ENCODE measurements at regions not wholly inside any gene's neighbourhood (a gene's known extent, or its start where the extent isn't known, plus 50 kb on each side); places are given as distances from the start of the nearest gene placed in this dataset.
"Not testable (repeated sequence)": the region's sequence is repeated elsewhere in the genome, so short reads cannot be mapped to it uniquely, and the experiment has no call there.

DNA sequence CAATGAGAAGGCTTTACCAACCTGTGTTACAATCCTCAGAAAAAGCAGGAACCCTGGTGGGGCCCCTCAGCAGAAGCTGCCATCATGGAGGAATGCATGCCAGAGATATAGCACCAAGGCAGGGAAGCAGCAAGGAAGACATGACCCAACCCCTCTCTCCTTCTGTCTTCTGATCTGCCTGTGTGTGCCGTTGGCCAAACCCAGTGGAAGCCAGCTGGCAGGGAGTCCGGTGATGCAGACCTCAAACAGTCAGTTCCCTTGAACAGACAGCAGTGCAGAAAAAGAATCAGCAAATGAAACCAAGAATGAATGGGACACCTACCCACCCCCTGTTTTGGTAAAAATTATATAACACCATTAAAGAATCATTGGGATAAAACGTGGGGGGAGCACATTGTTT, 234.2 kb downstream of the ZNF608 start:
- no peak for DNase-seq (ENCODE audit: low spot score)

DNA sequence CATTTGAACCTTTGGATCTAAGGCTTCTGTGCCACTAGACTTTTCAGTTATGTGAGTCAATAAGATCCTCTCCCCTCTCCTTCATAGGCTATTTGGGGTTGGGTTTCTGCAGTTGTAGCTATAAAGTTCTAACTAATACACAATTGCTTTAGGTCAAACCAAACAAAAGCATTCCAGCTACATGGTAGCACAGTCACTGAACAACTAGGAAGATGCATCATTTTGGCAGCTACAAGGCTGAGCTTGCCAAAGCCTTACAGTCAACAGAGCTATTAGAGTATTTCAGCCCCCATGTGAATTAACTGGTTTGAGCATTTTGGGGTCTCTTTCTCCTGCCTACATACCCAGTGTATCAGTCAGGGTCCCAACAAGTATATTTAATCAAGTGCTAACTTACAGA, 234.6 kb downstream of the ZNF608 start:
- no peak for DNase-seq (ENCODE audit: low spot score)

DNA sequence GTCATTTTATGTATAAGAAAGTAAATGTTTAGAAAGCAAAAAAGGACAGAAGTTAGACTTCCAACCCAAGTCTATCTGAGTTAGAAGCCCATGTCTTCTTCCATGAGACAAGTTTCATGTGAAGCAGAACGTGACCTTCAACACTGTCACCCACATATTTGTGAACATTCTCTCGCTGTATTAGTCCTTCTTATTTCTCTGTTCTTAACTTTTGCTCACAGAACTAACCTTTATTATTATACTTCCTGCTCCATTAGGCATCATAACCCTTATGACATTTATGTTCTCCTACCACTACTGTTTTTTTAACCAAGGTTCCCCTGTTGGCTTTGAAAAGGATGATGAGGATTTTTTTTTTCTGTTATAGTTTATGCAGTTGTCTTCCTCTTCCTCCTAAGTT, 238.8 kb downstream of the ZNF608 start:
- no peak for DNase-seq (ENCODE audit: low spot score)

DNA sequence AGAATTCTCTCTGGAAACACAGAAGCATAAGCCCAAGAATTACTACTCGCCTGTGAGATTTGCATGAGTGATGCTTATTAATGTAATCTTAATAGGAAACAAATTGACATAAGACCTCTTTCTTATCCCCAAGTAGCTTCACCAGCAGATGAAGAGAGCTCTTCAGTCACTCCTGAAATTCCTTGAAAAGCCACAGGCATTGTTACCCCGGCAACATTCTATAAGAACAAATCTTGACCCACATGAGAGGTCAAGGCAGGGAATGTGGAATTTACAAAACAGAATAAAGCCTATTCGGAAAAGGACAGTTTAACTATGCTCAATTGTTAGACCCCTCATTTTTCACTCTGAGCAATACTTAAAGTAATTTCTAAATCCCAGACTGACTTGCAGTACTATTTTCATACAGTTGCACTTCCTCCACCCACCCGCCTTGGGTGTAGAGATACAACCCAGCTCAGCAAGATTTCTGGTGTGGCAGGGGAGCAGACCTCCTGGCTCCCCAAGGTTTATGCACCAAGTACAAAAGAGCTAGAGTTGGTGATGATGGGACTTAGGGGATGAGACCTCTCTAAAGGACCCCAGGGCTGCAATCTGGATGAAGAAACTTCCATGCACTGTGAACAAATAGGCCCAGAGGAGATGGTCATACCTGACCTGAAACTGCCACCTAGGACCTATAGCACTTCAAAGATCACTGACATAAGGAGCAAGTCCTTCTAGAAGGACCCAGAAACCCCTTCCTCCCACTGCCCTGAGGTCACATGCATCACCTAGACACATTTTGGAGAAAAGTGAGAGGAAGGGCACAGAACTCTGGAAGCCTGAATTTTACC, 242.1 kb downstream of the ZNF608 start:
- peak; percentile 45 for DNase-seq (ENCODE audit: low spot score)

DNA sequence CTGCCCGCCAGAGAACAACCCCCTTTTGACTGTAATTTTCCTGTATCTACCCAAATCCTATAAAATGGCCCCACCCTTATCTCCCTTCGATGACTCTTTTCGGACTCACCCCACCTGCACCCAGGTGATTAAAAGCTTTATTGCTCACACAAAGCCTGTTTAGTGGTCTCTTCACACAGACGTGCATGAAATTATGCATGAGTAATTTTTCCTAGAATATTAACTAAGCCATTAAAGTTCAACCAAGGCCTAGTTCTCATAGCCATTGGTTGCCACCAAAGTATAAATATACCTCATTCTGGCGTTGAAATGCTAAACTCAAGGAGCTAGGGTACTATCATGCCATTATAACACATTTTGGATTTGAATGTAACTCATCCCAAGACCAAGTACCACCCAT, 243.9 kb downstream of the ZNF608 start:
- DNase-seq (ENCODE audit: low spot score): no peak

DNA sequence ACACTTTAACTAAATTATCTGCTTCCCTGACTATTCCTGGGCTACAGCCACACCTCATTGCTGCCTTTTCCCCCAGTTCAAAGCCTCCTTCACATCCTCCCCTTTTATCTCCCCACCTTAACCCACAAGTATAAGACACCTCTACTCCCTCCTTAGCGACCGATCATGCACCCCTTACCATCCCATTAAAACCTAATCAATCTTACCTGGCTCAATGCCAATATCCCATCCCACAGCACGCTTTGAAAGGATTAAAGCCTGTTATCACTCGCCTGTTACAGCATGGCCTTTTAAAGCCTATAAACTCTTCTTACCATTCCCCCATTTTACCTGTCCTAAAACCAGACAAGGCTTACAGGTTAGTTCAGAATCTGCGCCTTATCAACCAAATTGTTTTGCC, 246.6 kb downstream of the ZNF608 start:
- not testable (repeated sequence) for DNase-seq (ENCODE audit: low spot score)

DNA sequence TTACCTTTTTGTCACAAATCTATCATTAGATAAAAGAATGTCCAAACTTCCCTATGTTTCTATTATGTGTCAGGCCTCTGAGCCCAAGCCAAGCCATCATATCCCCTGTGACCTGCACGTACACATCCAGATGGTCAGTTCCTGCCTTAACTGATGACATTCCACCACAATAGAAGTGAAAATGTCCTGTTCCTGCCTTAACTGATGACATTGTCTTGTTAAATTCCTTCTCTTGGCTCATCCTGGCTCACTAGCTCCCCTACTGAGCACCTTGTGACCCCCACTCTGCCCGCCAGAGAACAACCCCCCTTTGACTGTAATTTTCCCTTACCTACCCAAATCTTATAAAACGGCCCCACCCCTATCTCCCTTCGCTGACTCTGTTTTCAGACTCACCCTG, 249.5 kb downstream of the ZNF608 start:
- DNase-seq (ENCODE audit: low spot score): not testable (repeated sequence)

DNA sequence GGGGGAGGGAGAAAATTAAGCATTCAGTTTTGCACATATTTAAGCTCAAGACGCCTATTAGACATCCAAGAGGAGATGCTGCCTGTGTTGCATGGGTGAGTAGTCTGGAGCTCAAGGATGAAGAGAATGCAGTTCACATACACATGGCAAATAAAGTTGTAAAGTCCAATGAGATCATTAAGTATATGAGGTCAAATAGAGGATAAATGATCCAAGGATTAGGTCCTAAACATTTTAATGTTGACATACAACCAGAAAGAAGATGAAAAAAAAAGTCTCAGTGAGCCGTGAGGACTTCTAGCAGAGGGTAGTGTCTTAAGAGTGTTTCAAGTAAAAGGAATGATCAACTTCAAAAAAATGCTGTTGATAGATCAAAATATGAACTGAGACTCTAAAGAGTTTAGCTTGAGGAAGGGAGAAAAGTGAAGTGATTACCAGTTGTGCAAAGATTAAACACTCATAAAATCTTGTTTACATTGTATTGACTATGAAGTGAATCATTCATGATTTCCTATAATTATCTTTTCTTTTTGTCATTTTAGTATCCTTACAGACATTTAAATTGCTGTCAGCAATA, 251.8 kb downstream of the ZNF608 start:
- no peak for DNase-seq (ENCODE audit: low spot score)

DNA sequence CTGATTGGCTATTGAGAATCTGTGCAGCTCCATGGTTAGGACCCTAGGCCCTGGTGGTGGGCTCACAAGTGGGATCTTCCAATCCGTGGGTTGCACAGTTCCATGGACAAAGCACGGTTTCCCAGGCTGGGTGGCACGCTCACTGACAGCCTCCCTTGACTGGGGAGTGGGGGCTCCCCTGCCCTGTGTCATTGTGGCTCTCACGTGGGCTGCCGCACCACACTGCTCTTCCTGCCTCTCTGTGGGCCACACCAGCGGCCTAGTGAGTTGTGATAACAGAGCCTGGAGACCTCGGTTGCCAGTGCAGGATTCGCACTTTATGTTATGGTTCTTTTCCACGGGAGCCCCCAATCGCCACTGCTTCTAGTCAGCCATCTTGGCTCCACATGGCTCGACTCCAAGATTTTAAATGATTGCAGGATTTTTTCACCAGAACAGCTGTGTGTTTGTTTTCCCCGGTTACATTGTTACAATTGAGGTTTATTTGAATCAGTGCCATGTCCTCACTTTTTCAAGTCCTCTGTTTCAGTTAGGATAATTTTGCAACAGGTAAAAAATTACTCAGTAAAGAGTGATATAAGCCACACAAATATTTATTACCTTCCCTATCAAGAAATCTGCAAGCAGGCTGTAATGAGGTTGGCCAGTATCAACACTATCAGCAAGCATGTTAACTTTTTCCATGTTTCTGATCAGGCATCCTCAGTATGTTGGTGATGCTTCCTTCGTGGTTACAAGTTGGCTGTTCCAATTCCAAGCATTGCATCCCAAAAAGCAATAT, 253.8 kb downstream of the ZNF608 start:
- DNase-seq (ENCODE audit: low spot score): no peak

DNA sequence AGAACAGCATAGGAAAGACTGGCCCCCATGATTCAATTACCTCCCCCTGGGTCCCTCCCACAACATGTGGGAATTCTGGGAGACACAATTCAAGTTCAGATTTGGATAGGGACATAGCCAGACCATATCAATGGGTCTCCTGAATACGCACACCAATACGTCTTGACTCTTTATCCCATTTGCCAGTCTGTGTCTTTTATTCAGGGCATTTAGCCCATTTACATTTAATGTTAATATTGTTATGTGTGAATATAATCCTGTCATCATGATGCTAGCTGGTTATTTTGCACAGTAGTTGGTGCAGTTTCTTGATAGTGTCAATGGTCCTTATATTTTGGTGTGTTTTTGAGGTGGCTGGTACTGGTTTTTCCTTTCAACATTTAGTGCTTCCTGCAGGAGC, 256.1 kb downstream of the ZNF608 start:
- not testable (repeated sequence) for DNase-seq (ENCODE audit: low spot score)

DNA sequence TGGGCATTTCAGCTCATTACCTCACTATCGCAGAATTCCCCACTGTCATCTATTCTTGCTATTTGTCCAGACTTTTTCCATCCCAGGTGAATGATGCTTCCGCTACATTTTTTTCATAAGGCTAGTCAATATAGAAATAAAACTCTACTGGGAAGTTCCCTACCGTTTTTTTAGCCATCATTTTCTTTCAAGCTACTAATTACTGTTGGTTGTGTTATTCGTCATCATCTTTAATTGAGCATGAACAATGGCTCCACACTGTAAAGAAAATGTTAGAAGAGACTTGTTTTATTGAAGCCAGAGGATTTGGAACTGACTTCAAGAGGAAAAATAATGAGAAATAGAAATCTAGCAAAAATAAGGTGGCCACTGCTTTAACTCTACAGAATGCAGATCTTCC, 265.0 kb downstream of the ZNF608 start:
- no peak for DNase-seq (ENCODE audit: low spot score)

DNA sequence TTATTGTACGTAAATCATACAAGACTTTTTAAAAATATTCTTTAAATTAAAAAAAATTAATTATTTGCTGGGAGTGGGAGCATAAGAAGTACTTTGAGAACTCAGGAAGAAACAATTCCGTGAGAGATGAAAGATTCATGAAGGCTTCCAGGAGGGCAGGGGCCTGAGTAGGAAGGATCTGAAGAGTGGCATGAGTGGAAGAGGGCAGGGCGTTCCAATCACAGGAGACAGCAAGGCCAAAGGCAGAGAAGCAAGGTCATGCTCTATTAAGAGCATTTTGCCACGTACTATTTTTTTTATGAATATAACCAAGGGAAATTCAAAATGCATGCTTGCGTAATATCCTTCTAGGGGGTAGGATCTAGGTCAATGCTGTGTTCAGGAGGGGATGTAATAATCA, 265.5 kb downstream of the ZNF608 start:
- DNase-seq (ENCODE audit: low spot score): no peak

DNA sequence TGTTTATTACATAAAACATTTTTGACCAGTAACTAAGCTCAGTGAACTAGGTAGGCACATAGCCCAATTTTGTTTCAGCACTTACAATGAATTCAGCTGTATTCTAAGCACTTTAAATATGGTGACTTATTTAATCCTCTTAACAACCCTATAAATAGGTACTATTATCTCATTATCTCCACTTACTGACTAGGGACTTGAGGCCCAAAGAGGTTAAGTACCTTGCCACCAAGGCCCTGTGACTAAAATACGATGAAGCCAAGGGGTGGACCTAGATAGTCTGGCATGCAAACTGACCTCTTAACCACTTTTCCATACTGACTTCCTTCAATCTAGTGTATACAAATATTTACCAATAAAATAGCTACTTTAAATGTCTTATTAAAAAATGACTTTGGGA, 266.4 kb downstream of the ZNF608 start:
- no peak for DNase-seq (ENCODE audit: low spot score)

DNA sequence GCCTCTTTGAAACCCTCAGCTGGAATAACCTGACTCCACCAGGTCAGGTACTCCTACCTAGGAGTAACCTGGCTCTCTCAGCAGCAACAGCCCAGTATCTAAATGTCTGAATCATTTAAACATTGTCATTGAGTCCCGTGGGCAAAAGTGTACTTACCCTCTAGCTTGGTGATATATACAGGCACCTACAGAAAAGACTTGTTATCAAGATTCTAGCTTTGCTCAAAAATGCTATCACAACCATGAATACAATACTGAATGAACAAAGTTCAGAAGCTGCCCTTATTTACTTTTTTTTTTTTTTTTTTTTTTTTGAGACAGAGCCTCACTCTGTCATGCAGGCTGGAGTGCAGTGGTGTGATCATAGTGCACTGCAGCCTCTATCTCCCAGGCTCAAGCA, 268.2 kb downstream of the ZNF608 start:
- DNase-seq (ENCODE audit: low spot score): no peak

DNA sequence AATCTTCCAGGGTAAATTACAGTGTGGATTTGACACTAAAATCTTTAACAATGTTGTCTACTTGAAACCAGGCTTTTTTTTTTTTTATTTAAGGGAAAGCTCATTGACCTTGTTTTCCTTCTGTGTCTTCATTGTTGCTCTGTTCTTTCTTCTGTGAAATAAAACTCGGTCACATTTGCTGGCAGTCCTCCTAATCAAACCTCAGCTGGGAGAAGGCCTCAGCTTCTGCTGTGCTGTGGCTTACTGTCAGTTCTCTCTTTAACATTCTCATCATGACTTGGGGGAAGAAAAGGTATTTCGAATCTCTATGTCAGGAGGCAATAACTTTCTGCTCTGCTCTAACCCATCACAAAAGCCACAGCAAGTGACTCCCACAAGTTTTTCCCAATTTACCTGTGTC, 268.9 kb downstream of the ZNF608 start:
- no peak for DNase-seq (ENCODE audit: low spot score)

DNA sequence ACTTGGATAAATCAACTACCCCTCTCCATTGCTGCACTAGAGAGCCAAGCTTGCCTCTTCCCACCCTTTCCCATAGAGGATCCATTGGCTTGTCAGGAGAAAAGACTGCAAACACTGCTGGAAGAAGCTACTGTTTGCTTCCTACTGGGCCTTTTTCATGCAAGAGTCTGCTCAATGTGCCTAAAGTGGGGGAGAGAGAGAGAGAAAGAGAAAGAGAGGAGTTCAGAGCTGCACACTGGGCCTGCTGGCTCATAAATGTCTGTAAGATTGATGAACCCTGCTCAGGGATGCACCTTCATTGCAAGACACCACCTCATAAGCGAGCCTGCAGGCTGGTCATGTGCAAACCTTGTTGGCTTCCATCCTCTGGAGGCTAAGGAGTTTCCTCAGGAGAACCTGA, 269.4 kb downstream of the ZNF608 start:
- DNase-seq (ENCODE audit: low spot score): no peak

DNA sequence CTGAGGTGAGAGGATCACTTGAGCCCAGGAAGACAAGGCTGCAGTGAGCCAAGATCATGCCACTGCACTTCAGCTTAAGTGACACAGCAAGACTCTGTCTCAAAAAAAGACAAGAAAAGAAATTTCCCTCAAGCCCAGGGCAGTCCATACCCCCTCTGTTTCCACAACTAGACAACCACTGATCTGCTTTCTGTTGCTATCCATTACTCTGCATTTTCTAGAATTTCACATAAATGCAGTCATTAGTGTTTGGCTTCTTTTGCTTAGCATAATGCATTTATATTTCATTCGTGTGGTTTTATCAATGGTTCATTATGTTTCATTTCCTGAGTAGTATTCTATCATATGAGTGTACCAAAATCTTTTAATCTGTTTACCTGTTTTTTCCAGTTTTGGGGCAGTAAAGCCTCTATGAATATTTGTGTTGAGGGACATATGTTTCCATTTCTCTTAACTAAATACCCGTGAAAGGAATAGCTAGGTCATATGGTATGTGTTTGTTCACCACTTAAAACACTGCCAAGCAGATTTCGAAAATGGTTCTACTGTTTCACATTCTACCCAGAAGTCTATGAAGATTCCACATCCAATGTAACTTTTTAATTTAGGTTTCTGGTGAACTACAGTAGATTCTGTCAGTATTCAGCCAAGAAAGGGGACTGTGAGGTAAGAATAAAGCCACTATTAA, 271.8 kb downstream of the ZNF608 start:
- DNase-seq (ENCODE audit: low spot score): no peak

DNA sequence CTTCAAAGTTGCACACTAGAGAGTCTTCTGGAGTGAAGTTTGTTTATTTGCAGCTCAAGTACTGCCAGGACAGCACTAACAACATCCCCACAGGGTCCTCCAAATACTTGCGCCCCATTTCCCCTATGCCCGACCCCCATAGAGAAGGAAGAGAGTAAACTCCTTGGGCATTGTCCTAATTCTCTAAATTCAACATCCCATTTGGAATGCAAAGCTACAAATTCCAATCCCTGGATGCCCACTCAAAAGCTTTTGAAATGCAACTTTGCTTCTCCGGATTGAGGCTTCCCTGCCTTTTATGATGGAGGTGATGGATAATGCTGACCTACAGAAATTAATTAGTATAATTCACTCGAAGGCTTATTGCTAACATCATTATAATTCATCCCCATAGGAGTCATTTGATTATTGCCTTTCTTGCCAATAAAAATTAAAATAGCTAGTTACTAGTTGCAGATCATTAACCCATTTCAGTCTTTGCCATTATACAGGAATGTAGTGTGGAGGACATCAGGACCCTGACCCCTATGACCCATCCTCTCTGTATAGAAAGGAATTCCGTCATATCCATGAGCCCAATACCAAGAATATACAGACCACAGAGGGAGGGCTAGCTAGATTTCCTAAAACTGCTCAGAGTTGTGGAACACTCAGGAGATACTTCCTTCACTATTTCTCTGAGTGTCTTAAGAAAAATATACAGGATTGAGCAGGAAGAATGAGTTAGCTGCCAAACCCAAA, 277.6 kb downstream of the ZNF608 start:
- no peak for DNase-seq (ENCODE audit: low spot score)

DNA sequence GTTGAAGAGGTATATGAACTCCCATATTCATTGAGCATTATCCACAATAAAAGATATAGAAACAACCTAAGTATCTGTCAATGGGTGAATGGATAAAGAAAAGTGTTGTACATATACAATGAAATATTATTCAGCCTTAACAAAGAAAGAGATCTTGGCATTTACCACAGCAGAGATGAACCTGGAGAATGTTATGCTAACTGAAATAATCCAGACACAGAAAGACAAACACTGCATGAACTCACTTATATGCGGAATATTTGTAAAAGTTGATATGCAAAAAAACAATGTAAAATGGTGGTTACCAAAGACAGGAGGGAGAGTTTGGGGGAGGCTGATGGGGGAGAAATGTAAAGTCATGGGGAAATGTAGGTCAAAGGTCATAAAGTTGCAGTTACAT, 278.7 kb downstream of the ZNF608 start:
- no peak for DNase-seq (ENCODE audit: low spot score)

DNA sequence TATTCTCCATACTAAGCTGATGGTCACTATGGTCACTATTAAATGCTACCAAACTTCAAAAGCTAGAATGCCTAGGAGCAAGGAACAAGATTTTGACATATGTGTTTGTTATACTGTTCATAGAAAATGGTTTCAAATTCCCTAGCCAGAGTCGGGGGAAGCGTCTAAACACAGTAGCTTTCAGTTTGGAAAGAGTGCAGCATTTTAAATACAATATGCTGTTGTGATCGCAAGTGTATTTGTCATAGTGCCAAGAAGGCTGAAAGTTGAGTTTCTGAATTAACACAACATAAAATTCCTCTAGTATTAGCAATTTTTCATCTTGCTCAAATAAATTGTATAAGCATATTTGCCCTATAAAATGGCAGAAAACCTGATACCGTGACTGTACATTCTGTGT, 280.4 kb downstream of the ZNF608 start:
- DNase-seq (ENCODE audit: low spot score): no peak

DNA sequence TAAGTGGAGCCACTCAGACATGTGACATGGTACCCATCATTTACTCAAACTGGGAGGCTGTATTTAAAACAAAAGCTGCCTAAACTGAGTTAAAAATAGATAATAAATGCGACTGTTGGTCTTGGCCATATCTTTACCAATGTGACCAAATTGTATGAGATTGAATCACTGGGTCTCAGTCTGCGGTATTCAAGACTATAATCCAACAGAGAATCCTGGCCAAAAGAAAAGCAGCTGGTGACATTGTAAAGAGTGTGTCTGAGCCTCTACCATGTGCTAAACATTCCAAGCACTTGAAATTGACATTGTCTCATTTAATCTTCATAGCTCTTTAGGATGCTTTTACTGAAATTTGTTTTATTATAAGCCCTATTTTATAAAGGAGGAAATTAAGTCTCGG, 282.6 kb downstream of the ZNF608 start:
- DNase-seq (ENCODE audit: low spot score): no peak

DNA sequence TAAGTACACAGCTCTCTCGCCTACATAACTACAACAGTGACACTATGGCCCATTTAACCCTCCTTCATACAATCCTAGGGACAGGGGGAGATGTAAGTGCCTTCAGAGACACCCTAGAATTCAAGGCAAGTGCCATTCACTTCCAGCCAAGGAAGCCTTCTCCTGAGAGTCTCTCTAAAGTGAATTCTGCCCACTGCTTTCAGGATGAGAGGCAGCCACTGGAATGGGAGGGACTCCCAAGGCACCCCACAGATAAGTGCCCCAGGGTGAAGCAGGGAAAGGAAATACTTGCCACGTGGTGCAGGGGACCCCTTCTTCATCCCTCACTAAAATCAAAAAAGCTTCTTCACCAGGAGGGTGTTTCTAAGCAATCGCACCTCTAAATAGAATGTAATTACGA, 283.7 kb downstream of the ZNF608 start:
- DNase-seq (ENCODE audit: low spot score): no peak

Measured in germinal center (tissue), 1 donor.